ENCODE measurements at regions not wholly inside any gene's neighbourhood (a gene's known extent, or its start where the extent isn't known, plus 50 kb on each side); places are given as distances from the start of the nearest gene placed in this dataset.

DNA sequence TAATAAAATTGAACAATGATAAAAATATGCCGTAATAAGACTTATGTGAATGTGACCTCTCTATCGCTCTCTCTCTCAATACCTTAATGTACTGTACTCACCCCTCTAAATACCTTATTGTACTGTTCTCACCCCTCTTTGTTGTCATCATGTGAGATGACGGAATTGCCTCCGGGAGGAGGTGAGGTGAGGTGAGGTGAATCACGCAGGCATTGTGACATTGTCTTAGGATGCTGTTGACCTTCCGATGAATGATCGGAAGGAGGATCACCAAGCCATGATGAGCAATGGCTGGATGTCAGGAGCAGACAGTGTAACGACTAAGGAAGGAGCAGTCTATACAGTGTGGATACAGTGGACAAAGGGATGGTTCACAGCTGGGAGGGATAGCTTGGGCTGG lies 87.4 kb upstream of the FAM20C start:
- WGBS, 2 donors: 92 to 94% methylated on average over 8 of the region's 8 CpGs
- no peaks in the 10 kb centered on the region for H3K9me3 ChIP-seq
- no peak overlapping the region for H3K4me3 ChIP-seq
- no peaks in the 10 kb centered on the region for H3K36me3 ChIP-seq
- H3K27ac ChIP-seq: no peak overlapping the region
- no peaks in the 10 kb centered on the region for H3K27me3 ChIP-seq
- TF ChIP-seq EP300 (IDR thresholded peaks at IDR 0.05): no peak
- TF ChIP-seq, protein P1, sequence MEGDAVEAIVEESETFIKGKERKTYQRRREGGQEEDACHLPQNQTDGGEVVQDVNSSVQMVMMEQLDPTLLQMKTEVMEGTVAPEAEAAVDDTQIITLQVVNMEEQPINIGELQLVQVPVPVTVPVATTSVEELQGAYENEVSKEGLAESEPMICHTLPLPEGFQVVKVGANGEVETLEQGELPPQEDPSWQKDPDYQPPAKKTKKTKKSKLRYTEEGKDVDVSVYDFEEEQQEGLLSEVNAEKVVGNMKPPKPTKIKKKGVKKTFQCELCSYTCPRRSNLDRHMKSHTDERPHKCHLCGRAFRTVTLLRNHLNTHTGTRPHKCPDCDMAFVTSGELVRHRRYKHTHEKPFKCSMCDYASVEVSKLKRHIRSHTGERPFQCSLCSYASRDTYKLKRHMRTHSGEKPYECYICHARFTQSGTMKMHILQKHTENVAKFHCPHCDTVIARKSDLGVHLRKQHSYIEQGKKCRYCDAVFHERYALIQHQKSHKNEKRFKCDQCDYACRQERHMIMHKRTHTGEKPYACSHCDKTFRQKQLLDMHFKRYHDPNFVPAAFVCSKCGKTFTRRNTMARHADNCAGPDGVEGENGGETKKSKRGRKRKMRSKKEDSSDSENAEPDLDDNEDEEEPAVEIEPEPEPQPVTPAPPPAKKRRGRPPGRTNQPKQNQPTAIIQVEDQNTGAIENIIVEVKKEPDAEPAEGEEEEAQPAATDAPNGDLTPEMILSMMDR (IDR thresholded peaks at IDR 0.05): no peak
- TF ChIP-seq POLR2AphosphoS5 (IDR thresholded peaks at IDR 0.05): no peak
- TF ChIP-seq POLR2A (IDR thresholded peaks at IDR 0.05): no peak
- ATAC-seq (ENCODE audit: low FRiP score in 2 of 2): peak in 1 of 2 donors; percentile 38
- H3K4me1 ChIP-seq: no peaks in the 10 kb centered on the region
- no peak for DNase-seq

DNA sequence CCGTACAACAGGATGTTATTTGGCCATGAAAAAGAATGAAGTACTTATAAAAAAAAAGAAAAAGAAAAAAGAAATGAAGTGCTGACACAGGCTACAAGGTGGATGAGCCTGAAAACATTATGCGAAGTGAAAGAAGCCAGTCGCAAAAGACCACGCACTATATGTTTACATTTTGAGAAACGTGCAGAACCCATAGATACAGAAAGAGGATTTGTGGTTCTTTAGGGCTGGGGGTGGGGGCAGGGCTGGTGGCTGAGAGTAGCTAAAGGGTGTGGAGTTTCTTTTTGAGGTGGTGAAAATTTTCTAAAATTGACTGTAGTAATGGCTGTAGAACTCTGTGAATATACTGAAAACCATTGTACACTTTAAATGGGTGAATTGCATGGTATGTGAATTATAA lies 86.0 kb upstream of the FAM20C start:
- no peak overlapping the region for H3K27ac ChIP-seq

DNA sequence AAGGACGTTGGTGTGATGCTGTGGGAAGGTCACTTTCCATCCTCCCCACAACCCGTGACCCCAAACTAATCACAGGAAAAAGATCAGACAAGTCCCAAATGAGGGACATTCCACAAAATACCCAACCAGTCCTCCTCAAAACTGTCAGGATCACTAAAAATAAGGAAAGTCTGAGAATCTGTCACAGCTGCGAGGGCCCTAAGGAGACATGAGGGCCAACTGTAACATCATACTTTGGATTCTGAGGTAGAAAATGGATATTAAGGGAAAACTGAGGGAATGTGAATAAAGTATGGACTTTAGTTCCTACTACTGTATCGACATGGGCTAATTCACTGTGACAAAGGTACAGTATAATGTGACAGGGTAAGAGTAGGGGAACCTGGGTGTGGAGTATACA lies 85.1 kb upstream of the FAM20C start:
- Histone ChIP-seq H3K9me3 (no peaks in the 10 kb centered on the region), H3K36me3 (no peaks in the 10 kb centered on the region), H3K27ac (no peak overlapping the region), H3K4me3 (no peak overlapping the region), H3K27me3 (no peaks in the 10 kb centered on the region), H3K4me1 (no peaks in the 10 kb centered on the region)
- DNase-seq: no peak
- WGBS, 2 donors: 68 to 71% methylated on average over 4 of the region's 4 CpGs
- ATAC-seq (ENCODE audit: low FRiP score in 2 of 2): no peak
- TF ChIP-seq POLR2A (IDR thresholded peaks at IDR 0.05) (no peak), EP300 (IDR thresholded peaks at IDR 0.05) (no peak), POLR2AphosphoS5 (IDR thresholded peaks at IDR 0.05) (no peak)
- TF ChIP-seq, protein P1 (IDR thresholded peaks at IDR 0.05): no peak

More for the DNA sequence above, 86.0 kb upstream of the FAM20C start:
- Histone ChIP-seq H3K4me3 (no peak overlapping the region), H3K4me1 (no peaks in the 10 kb centered on the region), H3K36me3 (no peaks in the 10 kb centered on the region), H3K27me3 (no peaks in the 10 kb centered on the region), H3K9me3 (no peaks in the 10 kb centered on the region)
- no peak for TF ChIP-seq POLR2AphosphoS5 (IDR thresholded peaks at IDR 0.05)
- TF ChIP-seq POLR2A (IDR thresholded peaks at IDR 0.05): no peak
- TF ChIP-seq, protein P1 (IDR thresholded peaks at IDR 0.05): no peak
- no peak for TF ChIP-seq EP300 (IDR thresholded peaks at IDR 0.05)
- 53 to 61% methylated on average over 5 of the region's 5 CpGs for WGBS, 2 donors
- ATAC-seq (ENCODE audit: low FRiP score in 2 of 2): no peak
- DNase-seq: no peak

DNA sequence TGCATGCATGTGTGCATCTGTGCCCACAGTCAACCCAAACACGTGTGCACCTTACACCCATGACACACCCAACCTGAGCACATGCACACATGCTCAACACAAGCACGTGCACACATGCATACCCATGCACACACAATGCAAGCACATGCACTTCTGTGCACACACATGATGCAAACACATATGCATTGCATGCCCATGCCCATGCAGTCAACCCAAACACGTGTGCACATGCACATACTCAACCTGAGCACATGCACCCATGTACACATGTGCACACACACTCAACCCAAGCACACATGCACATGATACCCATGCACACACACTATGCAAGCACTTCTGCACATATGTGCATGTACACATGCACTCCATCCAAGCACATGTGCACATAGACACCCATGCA lies 84.5 kb upstream of the FAM20C start:
- TF ChIP-seq POLR2A (IDR thresholded peaks at IDR 0.05) (no peak), EP300 (IDR thresholded peaks at IDR 0.05) (no peak), POLR2AphosphoS5 (IDR thresholded peaks at IDR 0.05) (no peak)
- TF ChIP-seq, protein P1 (IDR thresholded peaks at IDR 0.05): no peak
- ATAC-seq (ENCODE audit: low FRiP score in 2 of 2) (no peak), DNase-seq (no peak)
- no peak overlapping the region for H3K27ac ChIP-seq
- 92 to 93% methylated on average over 3 of the region's 3 CpGs for WGBS, 2 donors
- no peaks in the 10 kb centered on the region for H3K27me3 ChIP-seq
- H3K9me3 ChIP-seq: no peaks in the 10 kb centered on the region
- no peak overlapping the region for H3K4me3 ChIP-seq
- H3K36me3 ChIP-seq: no peaks in the 10 kb centered on the region
- H3K4me1 ChIP-seq: no peaks in the 10 kb centered on the region

DNA sequence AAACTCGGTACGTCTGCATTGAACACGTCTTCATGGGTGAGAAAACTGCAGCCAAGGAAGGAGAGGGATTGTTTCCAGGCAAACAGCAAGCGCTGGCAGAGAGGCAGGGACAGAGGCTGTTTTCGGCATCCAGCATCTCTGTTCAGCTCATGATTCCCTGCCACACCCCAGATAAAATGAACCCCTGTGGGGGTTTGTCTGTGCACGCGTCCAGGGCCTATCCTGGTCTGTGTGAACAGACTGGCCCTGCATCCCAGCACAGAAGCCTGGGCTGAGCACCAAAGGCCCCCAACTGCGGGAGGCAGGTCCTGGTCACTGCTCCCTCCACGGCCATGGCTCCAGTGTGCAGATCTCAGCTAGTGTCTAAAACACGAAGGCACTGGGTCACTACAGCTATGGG lies 83.3 kb upstream of the FAM20C start:
- 80 to 85% methylated on average over 9 to 10 of the region's 10 CpGs for WGBS, 2 donors
- ATAC-seq (ENCODE audit: low FRiP score in 2 of 2): peak in 1 of 2 donors; percentile 58
- Histone ChIP-seq H3K27ac (no peak overlapping the region), H3K4me3 (no peak overlapping the region), H3K4me1 (no peaks in the 10 kb centered on the region), H3K36me3 (no peaks in the 10 kb centered on the region), H3K27me3 (no peaks in the 10 kb centered on the region), H3K9me3 (peaks cover 0 to 2% (median 0%) of the 10 kb centered on the region in 4 donors)
- TF ChIP-seq EP300 (IDR thresholded peaks at IDR 0.05): no peak
- TF ChIP-seq POLR2A (IDR thresholded peaks at IDR 0.05): no peak
- no peak for TF ChIP-seq POLR2AphosphoS5 (IDR thresholded peaks at IDR 0.05)
- TF ChIP-seq, protein P1 (IDR thresholded peaks at IDR 0.05): no peak
- no peak for DNase-seq
